DOHH2 (cell line): ENCODE measurements at regions not wholly inside any gene's neighbourhood (a gene's known extent, or its start where the extent isn't known, plus 50 kb on each side); places are given as distances from the start of the nearest gene placed in this dataset.

Experiments
- CTCF ChIP-seq: fragments of 200-600 bp; sonication (generic); IDR thresholded peaks from one replicate; pipeline ENCODE4 v1.5.1; 2014; ENCODE audit warnings: antibody characterized with exemption, mild to moderate bottlenecking, low read depth, low read length; ENCODE audit not compliant: poor library complexity, severe bottlenecking
- EZH2phosphoT487 ChIP-seq: fragments of 200-600 bp; sonication (generic); IDR thresholded peaks from 2 replicates; pipeline ENCODE4 v1.6.1; 2017; ENCODE audit warnings: borderline replicate concordance, mild to moderate bottlenecking, antibody characterized with exemption, low read length, moderate library complexity, mixed read lengths

GRCh38 chr21:17738176-17738953 is 80.8 kb downstream of the C21orf91 start:
- TF ChIP-seq CTCF (no peak), EZH2phosphoT487 (no peak)
